Mesendoderm (in vitro differentiated cells): ENCODE measurements at regions not wholly inside any gene's neighbourhood (a gene's known extent, or its start where the extent isn't known, plus 50 kb on each side); places are given as distances from the start of the nearest gene placed in this dataset.

Experiments used
- DNase-seq: peaks from one replicate; pipeline ENCODE4 v3.0.0; 2013
- H2AK5ac ChIP-seq: 2 replicates; pipeline ENCODE4 v1.6.1; 2013; ENCODE audit warnings: low read length, inconsistent platforms
- H2BK120ac ChIP-seq: 2 replicates; pipeline ENCODE4 v1.6.1; 2013; ENCODE audit warnings: low read depth, mild to moderate bottlenecking, low read length, moderate library complexity, mixed read lengths
- H2BK15ac ChIP-seq: replicated peaks from 2 replicates; pipeline ENCODE4 v1.6.1; 2013; ENCODE audit warnings: low read depth, mild to moderate bottlenecking, moderate library complexity
- H2BK5ac ChIP-seq: 2 replicates; pipeline ENCODE4 v1.6.1; 2013; ENCODE audit warnings: low read length, inconsistent platforms
- H3K18ac ChIP-seq: 2 replicates; pipeline ENCODE4 v1.6.1; 2013; ENCODE audit warnings: mild to moderate bottlenecking, low read length, mixed read lengths
- H3K23ac ChIP-seq: one replicate; pipeline ENCODE4 v1.6.1; 2013; ENCODE audit warnings: low read length
- H3K27ac ChIP-seq: 2 replicates; pipeline ENCODE4 v1.5.1; 2013; ENCODE audit warnings: low read depth, mild to moderate bottlenecking, inconsistent platforms, low read length, moderate library complexity
- H3K27me3 ChIP-seq: 2 replicates; pipeline ENCODE4 v1.6.1; 2013; ENCODE audit warnings: low read length, control low read depth, mild to moderate bottlenecking, inconsistent platforms; ENCODE audit not compliant: insufficient read depth, poor library complexity
- H3K36me3 ChIP-seq: 2 replicates; pipeline ENCODE4 v1.6.1; 2013; ENCODE audit warnings: low read length, inconsistent platforms; ENCODE audit not compliant: control insufficient read depth, insufficient read depth
- H3K4ac ChIP-seq: one replicate; pipeline ENCODE4 v1.6.1; 2013; ENCODE audit warnings: low read depth, mild to moderate bottlenecking, low read length, moderate library complexity
- H3K4me1 ChIP-seq: 2 replicates; pipeline ENCODE4 v1.6.1; 2013; ENCODE audit warnings: low read depth, low read length, inconsistent platforms; ENCODE audit not compliant: control insufficient read depth
- H3K4me2 ChIP-seq: 2 replicates; pipeline ENCODE4 v1.6.1; 2013; ENCODE audit warnings: low read length
- H3K4me3 ChIP-seq: 2 replicates; pipeline ENCODE4 v1.5.1; 2013; ENCODE audit warnings: mild to moderate bottlenecking, low read length
- H3K56ac ChIP-seq: one replicate; pipeline ENCODE4 v1.6.1; 2013; ENCODE audit warnings: low read length
- H3K79me1 ChIP-seq: 2 replicates; pipeline ENCODE4 v1.6.1; 2013; ENCODE audit warnings: low read length, inconsistent platforms
- H3K79me2 ChIP-seq: 2 replicates; pipeline ENCODE4 v1.6.1; 2013; ENCODE audit warnings: mild to moderate bottlenecking, low read length; ENCODE audit not compliant: control insufficient read depth, insufficient read depth
- H3K9ac ChIP-seq: 2 replicates; pipeline ENCODE4 v1.6.1; 2013; ENCODE audit warnings: low read length, inconsistent platforms
- H4K5ac ChIP-seq: one replicate; pipeline ENCODE4 v1.6.1; 2013; ENCODE audit warnings: low read length
- H4K8ac ChIP-seq: one replicate; pipeline ENCODE4 v1.6.1; 2013; ENCODE audit warnings: low read depth, mild to moderate bottlenecking, control low read depth, low read length, moderate library complexity
- WGBS: extraction: QIAGEN DNeasy Blood & Tissue Kit; methylation state at CpG from one replicate; pipeline ENCODE4 v1.1.7; 2013; ENCODE audit warnings: low lambda C conversion rate, missing lambda C conversion rate; ENCODE audit not compliant: insufficient coverage; ENCODE audit errors: extremely low coverage; 5-methylcytosine and 5-hydroxymethylcytosine counted together

GRCh38 chr3:77795013-77795412 lies 755.1 kb downstream of the ROBO2 start:
- Histone ChIP-seq H3K4me1 (no peaks in the 10 kb centered on the region), H3K27ac (no peak overlapping the region), H3K56ac (no peak overlapping the region), H2BK15ac (no peak overlapping the region), H3K4me3 (no peak overlapping the region), H4K8ac (no peak overlapping the region), H3K9ac (no peak overlapping the region), H2AK5ac (no peak overlapping the region), H2BK120ac (no peak overlapping the region), H4K5ac (no peak overlapping the region), H3K27me3 (no peaks in the 10 kb centered on the region), H3K4ac (no peak overlapping the region), H3K4me2 (no peak overlapping the region), H3K36me3 (no peaks in the 10 kb centered on the region), H3K79me2 (no peaks in the 10 kb centered on the region), H3K18ac (no peak overlapping the region), H2BK5ac (no peak overlapping the region), H3K79me1 (no peaks in the 10 kb centered on the region), H3K23ac (no peak overlapping the region)
- peak; percentile 86 for DNase-seq
- WGBS: no CpG with 5 or more reads among the region's 5 CpGs

DNA sequence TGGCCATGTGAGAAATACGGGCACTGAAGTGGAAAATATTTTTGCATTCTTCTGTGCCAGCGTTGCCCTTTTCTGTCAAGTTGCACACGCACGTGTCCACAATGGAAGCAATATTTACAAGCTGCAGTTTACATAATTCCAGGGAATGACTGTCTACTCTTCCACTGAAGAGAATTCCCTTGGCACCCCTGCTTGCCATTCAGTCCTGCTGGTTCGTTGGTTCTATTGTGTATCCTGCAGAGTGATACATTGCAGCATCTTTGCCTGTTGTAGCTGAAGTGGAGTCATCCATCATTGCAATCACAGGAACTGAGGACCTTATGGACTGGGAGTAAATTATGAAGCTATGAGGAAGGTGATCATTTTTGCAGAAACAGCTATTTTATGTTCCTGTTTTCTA lies 759.4 kb downstream of the ROBO2 start:
- Histone ChIP-seq H3K27ac (no peak overlapping the region), H2BK15ac (no peak overlapping the region), H3K79me2 (no peaks in the 10 kb centered on the region), H3K23ac (no peak overlapping the region), H4K8ac (no peak overlapping the region), H3K4ac (no peak overlapping the region), H3K18ac (no peak overlapping the region), H4K5ac (no peak overlapping the region), H3K4me1 (no peaks in the 10 kb centered on the region), H3K27me3 (no peaks in the 10 kb centered on the region), H3K79me1 (no peaks in the 10 kb centered on the region), H3K9ac (no peak overlapping the region), H3K56ac (no peak overlapping the region), H2BK120ac (no peak overlapping the region), H2AK5ac (no peak overlapping the region), H3K36me3 (no peaks in the 10 kb centered on the region), H3K4me2 (no peak overlapping the region), H3K4me3 (no peak overlapping the region), H2BK5ac (no peak overlapping the region)
- whole genome bisulfite sequencing: no CpG with 5 or more reads among the region's 5 CpGs
- no peak for DNase-seq

DNA sequence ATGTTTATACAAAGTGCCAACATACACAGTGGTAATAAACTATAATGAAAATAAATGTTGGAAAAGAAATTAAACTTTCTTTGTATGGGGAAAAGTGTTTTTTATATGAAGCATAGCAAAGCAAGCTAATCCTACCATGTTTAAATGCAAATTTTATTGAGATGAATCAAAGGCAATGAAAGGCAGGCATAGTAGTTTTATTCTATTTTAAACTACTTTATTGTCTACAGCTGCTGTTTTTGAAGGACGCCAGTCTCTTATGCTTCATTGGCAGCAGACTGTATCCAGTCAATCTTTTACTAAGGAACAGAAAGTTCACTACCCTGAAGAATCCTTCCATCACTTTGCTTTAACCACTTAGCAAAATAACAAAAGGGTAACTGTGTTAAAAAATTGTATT lies 761.0 kb downstream of the ROBO2 start:
- Histone ChIP-seq H3K18ac (no peak overlapping the region), H3K23ac (no peak overlapping the region), H3K36me3 (no peaks in the 10 kb centered on the region), H2BK120ac (no peak overlapping the region), H3K4me1 (no peaks in the 10 kb centered on the region), H3K79me1 (no peaks in the 10 kb centered on the region), H2BK15ac (no peak overlapping the region), H3K56ac (no peak overlapping the region), H4K8ac (no peak overlapping the region), H3K4me3 (no peak overlapping the region), H3K27me3 (no peaks in the 10 kb centered on the region), H3K4me2 (no peak overlapping the region), H3K79me2 (no peaks in the 10 kb centered on the region), H4K5ac (no peak overlapping the region), H3K9ac (no peak overlapping the region), H2BK5ac (no peak overlapping the region), H3K27ac (no peak overlapping the region), H3K4ac (no peak overlapping the region), H2AK5ac (no peak overlapping the region)
- DNase-seq: no peak
- WGBS: no CpG with 5 or more reads among the region's 1 CpG

- H3K56ac ChIP-seq: no peak overlapping the region
- H3K79me1 ChIP-seq: no peaks in the 10 kb centered on the region
- no peak overlapping the region for H3K27ac ChIP-seq
Observed at GRCh38 chr3:77807312-77807711, 767.4 kb downstream of the ROBO2 start.

DNA sequence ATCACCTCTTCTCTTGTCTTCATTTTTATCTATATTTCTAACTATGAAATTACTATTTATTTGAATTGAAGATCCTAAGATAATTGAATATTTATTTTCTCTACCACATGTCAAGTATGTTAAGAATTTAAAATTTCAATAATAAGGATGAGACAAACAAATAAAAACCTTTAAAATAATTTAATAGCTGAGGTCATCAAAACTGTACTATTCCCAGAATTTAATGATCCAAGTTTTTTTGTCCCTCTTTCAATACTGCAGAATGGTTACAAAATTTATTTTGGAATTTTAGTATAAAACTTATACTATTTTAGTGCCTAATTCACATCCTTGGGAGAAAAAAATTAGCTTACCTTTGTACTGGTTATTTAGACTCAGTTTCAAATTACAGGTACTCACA lies 774.9 kb downstream of the ROBO2 start:
- H3K27ac ChIP-seq: no peak overlapping the region
- H3K79me2 ChIP-seq: no peaks in the 10 kb centered on the region
- no peaks in the 10 kb centered on the region for H3K4me1 ChIP-seq
- no peak overlapping the region for H3K4ac ChIP-seq
- H2BK15ac ChIP-seq: no peak overlapping the region
- DNase-seq: no peak
- H4K8ac ChIP-seq: no peak overlapping the region
- H2AK5ac ChIP-seq: no peak overlapping the region
- H3K36me3 ChIP-seq: no peaks in the 10 kb centered on the region
- H3K4me3 ChIP-seq: no peak overlapping the region
- H3K23ac ChIP-seq: no peak overlapping the region
- H3K9ac ChIP-seq: no peak overlapping the region
- H3K79me1 ChIP-seq: no peaks in the 10 kb centered on the region
- H3K27me3 ChIP-seq: no peaks in the 10 kb centered on the region
- H3K4me2 ChIP-seq: no peak overlapping the region
- no peak overlapping the region for H2BK120ac ChIP-seq
- no peak overlapping the region for H4K5ac ChIP-seq
- no peak overlapping the region for H3K56ac ChIP-seq
- H3K18ac ChIP-seq: no peak overlapping the region
- no peak overlapping the region for H2BK5ac ChIP-seq

More at GRCh38 chr3:77807312-77807711, 767.4 kb downstream of the ROBO2 start:
- Histone ChIP-seq H3K4me2 (no peak overlapping the region), H2BK15ac (no peak overlapping the region), H2BK5ac (no peak overlapping the region), H3K4me1 (no peaks in the 10 kb centered on the region), H3K23ac (no peak overlapping the region), H3K4ac (no peak overlapping the region), H3K18ac (no peak overlapping the region), H3K36me3 (no peaks in the 10 kb centered on the region), H3K79me2 (no peaks in the 10 kb centered on the region), H2BK120ac (no peak overlapping the region), H3K9ac (no peak overlapping the region), H3K27me3 (no peaks in the 10 kb centered on the region), H4K5ac (no peak overlapping the region), H3K4me3 (no peak overlapping the region), H4K8ac (no peak overlapping the region), H2AK5ac (no peak overlapping the region)
- DNase-seq: no peak
- WGBS: no CpG with 5 or more reads among the region's 3 CpGs

DNA sequence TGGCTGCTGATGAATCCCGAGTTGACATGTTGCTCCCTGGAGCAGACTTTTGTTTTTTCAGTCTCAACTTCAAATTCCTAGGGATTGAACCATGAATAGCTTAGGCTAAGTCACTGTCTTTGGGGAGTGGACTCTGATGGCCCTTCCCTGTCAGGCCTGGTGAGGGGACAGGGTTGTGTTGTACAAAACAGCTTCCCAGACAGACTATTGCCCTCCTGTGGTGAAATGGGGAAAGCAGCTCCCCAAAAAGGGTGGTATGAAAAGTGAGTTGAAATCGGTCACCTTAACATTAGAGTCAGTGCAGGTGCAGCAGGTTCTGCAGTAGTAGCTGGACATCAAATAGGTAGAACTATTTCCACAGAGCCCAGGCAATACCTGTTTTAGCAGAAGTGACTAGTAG lies 775.6 kb downstream of the ROBO2 start:
- Histone ChIP-seq H3K18ac (no peak overlapping the region), H3K27ac (no peak overlapping the region), H3K27me3 (no peaks in the 10 kb centered on the region), H3K23ac (no peak overlapping the region), H2BK15ac (no peak overlapping the region), H3K4me3 (no peak overlapping the region), H3K4me2 (no peak overlapping the region), H2AK5ac (no peak overlapping the region), H3K79me2 (no peaks in the 10 kb centered on the region), H3K4me1 (no peaks in the 10 kb centered on the region), H4K5ac (no peak overlapping the region), H3K79me1 (no peaks in the 10 kb centered on the region), H2BK5ac (no peak overlapping the region), H3K36me3 (no peaks in the 10 kb centered on the region), H3K4ac (no peak overlapping the region), H3K9ac (no peak overlapping the region), H2BK120ac (no peak overlapping the region), H3K56ac (no peak overlapping the region), H4K8ac (no peak overlapping the region)
- no CpG with 5 or more reads among the region's 2 CpGs for WGBS
- peak; percentile 49 for DNase-seq
